Central memory CD8-positive, alpha-beta T cell (primary cell): ENCODE measurements at regions not wholly inside any gene's neighbourhood (a gene's known extent, or its start where the extent isn't known, plus 50 kb on each side); places are given as distances from the start of the nearest gene placed in this dataset.

Experiments used
- ATAC-seq: fragments of 150-1000 bp; cut with Tn5 transposase; replicated peaks from 2 replicates; pipeline ENCODE4 v1.10.0; 2022; ENCODE audit warnings: mild to moderate bottlenecking, moderate FRiP score, moderate number of reproducible peaks; ENCODE audit not compliant: poor library complexity, severe bottlenecking; ENCODE audit errors: extremely low read depth
- DNase-seq, 2 donors: peaks; one replicate each; pipeline ENCODE4 v3.0.0; 2021; ENCODE audit warnings: low spot score in 2 of 2
- H3K27ac Mint-ChIP-seq: one replicate; pipeline ENCODE4 v1.8.0; 2022; ENCODE audit warnings: low read depth, mild to moderate bottlenecking, moderate library complexity, mixed read lengths
- H3K27me3 Mint-ChIP-seq: one replicate; pipeline ENCODE4 v1.8.0; 2022; ENCODE audit warnings: mixed read lengths
- H3K36me3 Mint-ChIP-seq: one replicate; pipeline ENCODE4 v1.8.0; 2022; ENCODE audit warnings: mild to moderate bottlenecking, moderate library complexity, mixed read lengths; ENCODE audit not compliant: insufficient read depth
- H3K4me1 Mint-ChIP-seq: one replicate; pipeline ENCODE4 v1.8.0; 2022; ENCODE audit warnings: mixed read lengths
- H3K4me3 Mint-ChIP-seq: one replicate; pipeline ENCODE4 v1.8.0; 2022; ENCODE audit warnings: mild to moderate bottlenecking, moderate library complexity, mixed read lengths
- H3K9me3 Mint-ChIP-seq: one replicate; pipeline ENCODE4 v1.8.0; 2022; ENCODE audit warnings: mixed read lengths

DNA sequence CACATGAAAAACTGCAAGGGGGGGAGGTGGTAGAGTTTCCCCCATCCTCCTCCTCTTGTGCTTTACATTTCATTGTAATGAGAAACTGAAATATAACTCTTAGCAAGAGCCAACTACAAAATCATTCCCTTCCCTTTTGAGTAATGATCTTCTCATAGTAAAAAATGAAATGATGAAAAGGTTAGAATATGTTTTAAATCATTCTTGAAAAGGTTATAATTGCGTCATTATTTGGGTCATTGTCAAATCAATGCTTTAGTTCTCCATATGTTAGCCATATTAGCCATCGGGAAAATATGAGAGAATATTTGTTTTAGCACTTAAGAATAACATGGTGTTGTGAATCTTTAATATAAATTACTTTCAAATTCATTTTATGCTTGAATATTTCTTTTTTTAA lies 1185.0 kb upstream of the CDH18 start:
- no peaks in the 10 kb centered on the region for H3K27me3 Mint-ChIP-seq
- H3K9me3 Mint-ChIP-seq = peaks cover 6% of the 10 kb centered on the region
- no peak overlapping the region for H3K4me3 Mint-ChIP-seq
- H3K27ac Mint-ChIP-seq = no peak overlapping the region
- no peak for ATAC-seq
- no peak for DNase-seq
- H3K4me1 Mint-ChIP-seq = no peaks in the 10 kb centered on the region
- no peaks in the 10 kb centered on the region for H3K36me3 Mint-ChIP-seq

DNA sequence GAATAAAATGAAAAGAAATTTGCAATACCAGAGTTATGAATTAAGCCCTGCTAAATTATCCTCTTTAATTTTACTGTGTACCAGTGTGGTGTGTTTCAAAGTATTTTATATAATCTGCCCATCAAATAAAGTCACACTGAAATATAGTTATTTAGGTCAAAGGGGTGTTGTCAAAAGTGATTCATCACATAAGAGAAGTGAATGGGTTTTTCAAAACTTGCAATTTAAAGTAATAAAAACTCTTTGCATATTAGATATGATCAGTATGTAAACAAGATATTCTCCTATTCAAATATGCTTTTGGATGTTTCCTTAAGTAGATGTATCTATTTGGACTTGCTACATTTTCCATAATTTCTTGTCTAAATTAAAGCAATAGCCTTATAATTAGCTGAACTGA lies 1183.0 kb upstream of the CDH18 start:
- no peak overlapping the region for H3K4me3 Mint-ChIP-seq
- ATAC-seq = no peak

DNA sequence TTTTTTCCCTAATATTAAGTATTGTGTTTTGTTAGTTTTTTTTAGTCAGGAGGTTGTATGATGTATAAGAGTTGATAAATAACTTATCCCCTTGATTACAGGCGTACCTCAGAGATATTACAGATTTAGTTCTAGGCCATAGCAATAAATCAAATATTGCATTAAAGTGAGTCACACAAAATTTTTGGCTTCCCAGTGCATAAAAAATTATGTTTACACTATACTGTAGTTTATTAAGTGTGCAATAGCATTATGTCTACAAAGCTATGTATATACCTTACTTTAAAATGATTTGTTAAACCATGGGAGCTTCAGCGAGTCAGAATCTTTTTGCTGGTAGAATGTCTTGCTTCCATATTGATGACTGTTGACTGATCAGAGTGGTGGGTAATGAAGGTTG lies 1180.6 kb upstream of the CDH18 start:
- no peak for DNase-seq
- Mint-ChIP-seq H3K27ac (no peak overlapping the region), H3K9me3 (peaks cover 12% of the 10 kb centered on the region), H3K4me3 (no peak overlapping the region), H3K36me3 (no peaks in the 10 kb centered on the region), H3K4me1 (no peaks in the 10 kb centered on the region), H3K27me3 (no peaks in the 10 kb centered on the region)
- no peak for ATAC-seq

More for the DNA sequence above, 1183.0 kb upstream of the CDH18 start:
- no peak overlapping the region for H3K27ac Mint-ChIP-seq
- DNase-seq = no peak
- H3K27me3 Mint-ChIP-seq = no peaks in the 10 kb centered on the region
- H3K9me3 Mint-ChIP-seq = peaks cover 6% of the 10 kb centered on the region
- H3K4me1 Mint-ChIP-seq = no peaks in the 10 kb centered on the region
- H3K36me3 Mint-ChIP-seq = no peaks in the 10 kb centered on the region

DNA sequence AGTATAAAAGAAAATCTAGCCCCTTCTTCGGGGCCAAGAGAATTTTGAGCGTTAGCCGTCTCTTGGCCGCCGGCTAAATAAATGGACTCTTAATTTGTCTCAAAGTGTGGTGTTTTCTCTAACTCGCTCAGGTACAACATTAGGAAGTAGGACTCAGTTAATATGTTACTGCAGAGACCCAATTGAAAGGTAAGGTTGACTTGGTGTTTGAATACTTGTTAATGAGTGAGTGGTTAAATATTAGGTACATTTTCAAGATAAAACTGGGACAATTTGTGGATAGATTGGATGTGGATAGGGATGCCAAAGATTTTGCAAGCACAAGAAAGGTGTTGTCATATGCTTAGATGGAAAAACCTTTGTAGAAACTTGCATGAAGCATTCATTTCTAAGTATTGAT lies 1177.3 kb upstream of the CDH18 start:
- no peaks in the 10 kb centered on the region for H3K36me3 Mint-ChIP-seq
- no peaks in the 10 kb centered on the region for H3K4me1 Mint-ChIP-seq
- no peaks in the 10 kb centered on the region for H3K27me3 Mint-ChIP-seq
- DNase-seq (no peak), ATAC-seq (no peak)
- no peak overlapping the region for H3K4me3 Mint-ChIP-seq
- H3K9me3 Mint-ChIP-seq = peaks cover 6% of the 10 kb centered on the region
- H3K27ac Mint-ChIP-seq = no peak overlapping the region

DNA sequence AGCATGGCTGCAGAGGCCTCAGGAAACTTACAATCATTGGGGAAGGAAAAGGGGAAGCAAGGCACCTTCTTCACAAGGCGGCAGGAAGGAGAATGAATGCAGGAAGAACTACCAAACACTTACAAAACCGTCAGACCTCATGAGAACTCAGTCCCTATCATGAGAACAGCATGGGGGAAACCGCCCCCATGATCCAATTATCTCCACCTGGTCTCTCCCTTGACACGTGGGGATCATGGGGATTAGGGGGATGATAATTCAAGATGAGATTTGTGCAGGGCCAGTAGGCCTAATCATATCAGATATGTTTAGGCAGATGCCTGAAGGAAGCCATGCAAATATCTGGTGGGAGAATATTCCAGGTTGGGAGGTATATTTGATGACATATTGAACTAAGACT lies 1176.4 kb upstream of the CDH18 start:
- Mint-ChIP-seq H3K36me3 (no peaks in the 10 kb centered on the region), H3K27me3 (no peaks in the 10 kb centered on the region), H3K4me3 (no peak overlapping the region), H3K9me3 (peaks cover 8% of the 10 kb centered on the region), H3K27ac (no peak overlapping the region), H3K4me1 (no peaks in the 10 kb centered on the region)
- no peak for DNase-seq
- ATAC-seq = no peak

DNA sequence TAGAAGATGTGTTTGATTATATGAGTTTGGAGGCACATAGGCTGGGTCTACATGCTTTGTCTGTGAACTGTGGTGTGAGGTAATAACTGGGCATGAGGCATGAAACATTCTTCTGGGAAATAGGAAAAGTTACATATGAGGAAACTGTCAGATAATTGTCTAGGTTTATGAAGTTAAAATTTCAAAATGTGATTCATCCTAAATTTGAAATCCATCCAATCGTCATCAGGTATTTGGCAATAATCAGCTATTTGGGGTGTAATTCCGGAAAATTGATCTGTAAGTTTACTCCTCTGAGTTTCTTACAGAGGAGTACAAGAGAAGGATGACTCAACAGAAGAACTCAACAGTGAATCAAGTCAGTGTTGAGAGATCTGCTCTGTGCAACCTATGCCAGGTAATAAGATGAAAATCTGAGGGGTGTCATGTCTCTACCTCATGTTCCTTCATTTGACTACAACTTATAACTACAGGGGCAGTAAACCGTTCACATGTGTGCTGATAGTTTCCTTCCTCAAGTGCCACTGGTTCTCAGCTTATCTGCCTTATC lies 1171.6 kb upstream of the CDH18 start:
- no peaks in the 10 kb centered on the region for H3K4me1 Mint-ChIP-seq
- peaks cover 6% of the 10 kb centered on the region for H3K9me3 Mint-ChIP-seq
- H3K27ac Mint-ChIP-seq = no peak overlapping the region
- H3K27me3 Mint-ChIP-seq = no peaks in the 10 kb centered on the region
- H3K36me3 Mint-ChIP-seq = no peaks in the 10 kb centered on the region
- no peak for ATAC-seq
- DNase-seq = no peak
- no peak overlapping the region for H3K4me3 Mint-ChIP-seq

DNA sequence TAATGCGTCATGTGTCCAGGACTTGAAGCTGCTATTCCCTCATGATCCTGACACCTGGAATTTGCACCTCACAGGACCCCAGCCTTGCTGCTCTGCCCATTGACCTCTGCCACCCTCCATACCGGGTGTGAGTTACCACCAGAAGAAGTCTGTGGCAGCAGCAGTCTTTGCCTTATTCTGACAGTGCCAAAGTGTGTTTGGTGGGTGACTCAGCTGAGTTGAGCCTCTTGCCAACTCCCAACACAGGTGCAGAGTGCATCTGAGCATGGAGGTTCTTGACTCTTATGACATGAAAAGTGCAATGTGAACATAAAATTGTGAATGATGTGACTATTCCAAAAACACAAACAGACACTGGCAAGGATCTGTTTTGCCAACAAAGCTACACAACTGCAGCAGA lies 1166.5 kb upstream of the CDH18 start:
- ATAC-seq = no peak
- Mint-ChIP-seq H3K27ac (no peak overlapping the region), H3K4me3 (no peak overlapping the region), H3K36me3 (no peaks in the 10 kb centered on the region), H3K27me3 (no peaks in the 10 kb centered on the region), H3K4me1 (no peaks in the 10 kb centered on the region), H3K9me3 (peaks cover 5% of the 10 kb centered on the region)
- DNase-seq = no peak

DNA sequence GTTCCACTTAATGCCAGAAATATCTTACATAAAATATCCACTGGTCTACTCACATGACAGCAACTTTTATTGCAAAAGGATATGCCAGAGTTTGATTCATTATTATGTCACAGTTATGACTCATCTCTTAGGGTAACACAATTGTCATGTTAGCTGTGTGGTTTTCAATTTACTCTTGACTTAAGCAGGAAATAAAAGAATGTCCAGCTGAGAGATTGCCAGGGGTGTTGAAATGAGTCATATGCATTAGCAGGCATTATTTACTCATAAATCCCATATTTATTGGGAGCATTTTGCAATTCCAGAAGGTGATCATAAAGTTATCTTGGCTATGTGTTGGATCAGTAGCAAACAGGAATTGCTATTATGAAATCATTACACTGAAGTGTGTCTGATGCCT lies 1164.6 kb upstream of the CDH18 start:
- DNase-seq = no peak

DNA sequence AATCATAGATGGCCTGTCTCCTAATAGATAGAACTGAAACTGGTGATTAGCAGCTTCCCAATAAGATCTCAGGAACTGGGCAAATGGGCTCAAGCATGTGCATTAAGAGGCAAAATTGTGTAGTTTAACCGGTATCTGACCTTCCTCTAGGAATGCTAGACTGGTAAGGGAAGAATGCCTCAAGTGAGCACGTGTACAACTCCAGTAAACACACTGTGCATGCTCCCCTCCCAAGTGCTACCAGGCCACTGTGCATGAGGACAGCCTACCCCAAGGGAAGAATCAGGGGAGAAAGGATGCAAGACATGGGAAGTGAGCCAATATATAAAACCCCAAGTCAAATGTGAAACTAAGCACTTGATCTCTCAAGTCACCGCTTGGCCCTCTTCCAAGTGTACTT lies 1157.4 kb upstream of the CDH18 start:
- Mint-ChIP-seq H3K27me3 (no peaks in the 10 kb centered on the region), H3K4me3 (no peak overlapping the region), H3K4me1 (no peaks in the 10 kb centered on the region), H3K9me3 (peaks cover 6% of the 10 kb centered on the region), H3K27ac (no peak overlapping the region), H3K36me3 (no peaks in the 10 kb centered on the region)
- ATAC-seq = no peak
- DNase-seq = no peak

More for the DNA sequence above, 1164.6 kb upstream of the CDH18 start:
- Mint-ChIP-seq H3K36me3 (no peaks in the 10 kb centered on the region), H3K4me1 (no peaks in the 10 kb centered on the region), H3K27me3 (no peaks in the 10 kb centered on the region), H3K9me3 (no peaks in the 10 kb centered on the region), H3K4me3 (no peak overlapping the region), H3K27ac (no peak overlapping the region)
- no peak for ATAC-seq

DNA sequence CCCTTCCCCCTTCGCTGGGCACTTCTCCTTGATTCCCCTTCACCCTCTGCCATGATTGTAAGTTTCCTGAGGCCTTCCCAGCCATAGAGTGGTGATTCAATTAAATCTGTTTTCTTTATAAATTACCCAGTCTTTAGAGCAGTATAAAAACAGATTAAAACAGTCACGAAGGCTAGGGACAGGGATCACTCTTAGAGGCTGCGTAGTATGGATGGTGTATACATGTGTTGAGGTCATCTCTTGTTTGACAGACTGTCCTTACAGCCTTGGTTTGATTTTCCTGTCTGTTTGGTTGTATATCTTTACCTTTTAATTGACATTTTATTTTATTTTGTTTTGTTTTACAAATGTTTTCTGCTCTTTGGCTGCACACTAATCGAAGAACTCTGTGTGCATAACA lies 1155.7 kb upstream of the CDH18 start:
- H3K36me3 Mint-ChIP-seq = no peaks in the 10 kb centered on the region
- ATAC-seq (no peak), DNase-seq (no peak)
- no peak overlapping the region for H3K4me3 Mint-ChIP-seq
- H3K9me3 Mint-ChIP-seq = peaks cover 6% of the 10 kb centered on the region
- no peak overlapping the region for H3K27ac Mint-ChIP-seq
- H3K27me3 Mint-ChIP-seq = no peaks in the 10 kb centered on the region
- no peaks in the 10 kb centered on the region for H3K4me1 Mint-ChIP-seq

DNA sequence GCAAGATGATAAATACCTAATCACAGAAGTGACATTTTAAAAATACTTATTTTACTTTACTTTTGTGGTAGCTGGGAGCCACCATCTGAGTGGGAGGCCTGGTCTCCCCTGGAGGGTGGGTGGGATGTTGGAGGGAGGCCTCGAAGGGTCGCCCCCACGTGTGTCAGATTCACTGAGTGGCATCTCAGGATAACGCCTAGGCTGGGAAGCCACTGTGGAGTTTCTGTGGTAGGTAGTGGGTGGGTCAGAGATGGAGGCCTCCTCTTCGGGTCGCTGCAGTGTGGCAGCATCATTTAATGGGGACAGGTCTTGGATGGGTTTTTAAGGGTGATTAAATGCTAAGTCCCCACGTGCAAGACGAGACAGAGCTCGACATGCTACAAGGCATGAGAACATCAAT lies 1154.8 kb upstream of the CDH18 start:
- H3K4me1 Mint-ChIP-seq = no peaks in the 10 kb centered on the region
- no peaks in the 10 kb centered on the region for H3K36me3 Mint-ChIP-seq
- no peak for ATAC-seq
- no peak for DNase-seq
- no peak overlapping the region for H3K27ac Mint-ChIP-seq
- H3K27me3 Mint-ChIP-seq = no peaks in the 10 kb centered on the region
- no peak overlapping the region for H3K4me3 Mint-ChIP-seq
- H3K9me3 Mint-ChIP-seq = peaks cover 6% of the 10 kb centered on the region

DNA sequence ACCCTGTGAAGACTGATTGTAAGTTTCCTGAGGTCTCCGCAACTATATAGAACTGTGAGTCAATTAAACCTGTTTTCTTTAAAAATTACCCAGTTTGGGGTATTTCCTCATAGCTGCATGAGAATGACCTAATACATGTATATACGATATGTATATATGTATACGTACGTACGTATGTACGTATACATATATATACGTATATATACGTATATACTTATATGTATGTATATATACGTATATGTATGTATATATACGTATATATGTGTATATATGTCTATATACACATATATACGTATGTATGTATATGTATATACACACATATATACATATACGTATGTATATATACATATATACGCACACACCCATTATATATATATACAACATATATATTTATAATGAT lies 1153.0 kb upstream of the CDH18 start:
- H3K27ac Mint-ChIP-seq = no peak overlapping the region
- ATAC-seq = no peak

DNA sequence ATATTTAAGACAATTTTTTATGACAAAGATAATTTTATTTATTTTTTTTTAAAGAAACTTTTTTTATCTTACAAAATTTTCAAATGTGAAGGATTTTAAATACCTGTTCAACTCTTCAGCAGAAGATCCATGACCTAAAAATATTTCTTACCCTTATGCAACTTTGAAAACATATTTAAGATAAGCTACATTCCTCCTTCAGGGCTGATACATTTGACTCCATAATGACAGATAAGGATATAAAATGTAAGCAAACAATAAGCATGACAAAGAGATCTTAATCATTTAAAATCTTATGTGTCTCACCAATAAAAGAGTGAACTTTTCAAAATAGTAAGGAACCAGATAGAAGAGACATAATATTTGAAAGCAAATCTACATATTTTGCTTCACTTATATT lies 1138.2 kb upstream of the CDH18 start:
- no peak overlapping the region for H3K27ac Mint-ChIP-seq
- H3K4me1 Mint-ChIP-seq = no peaks in the 10 kb centered on the region
- H3K9me3 Mint-ChIP-seq = no peaks in the 10 kb centered on the region
- H3K27me3 Mint-ChIP-seq = no peaks in the 10 kb centered on the region
- DNase-seq = no peak
- H3K36me3 Mint-ChIP-seq = no peaks in the 10 kb centered on the region
- no peak overlapping the region for H3K4me3 Mint-ChIP-seq
- ATAC-seq = no peak

More for the DNA sequence above, 1153.0 kb upstream of the CDH18 start:
- no peak for DNase-seq
- H3K36me3 Mint-ChIP-seq = no peaks in the 10 kb centered on the region
- no peak overlapping the region for H3K4me3 Mint-ChIP-seq
- no peaks in the 10 kb centered on the region for H3K27me3 Mint-ChIP-seq
- H3K9me3 Mint-ChIP-seq = peaks cover 6% of the 10 kb centered on the region
- no peaks in the 10 kb centered on the region for H3K4me1 Mint-ChIP-seq
